Gastrocnemius medialis (tissue), 4 donors: ENCODE measurements at regions not wholly inside any gene's neighbourhood (a gene's known extent, or its start where the extent isn't known, plus 50 kb on each side); places are given as distances from the start of the nearest gene placed in this dataset.

Experiments used
- ATAC-seq, 2 donors: fragments of 150-250 bp; one replicate each; pipeline ENCODE4 v1.9.1; 2016
- DNase-seq, 2 donors: peaks; one replicate each; pipeline ENCODE4 v3.0.0-alpha.2; 2019
- H3K27ac ChIP-seq, 4 donors: fragments of 200-600 bp; sonication (generic); 1 replicate in 1 of 4; 2 replicates in 3 of 4; pipeline ENCODE4 v1.5.1; 2016 to 2018; ENCODE audit warnings: mild to moderate bottlenecking in 2 of 4, moderate library complexity in 1 of 4
- H3K27me3 ChIP-seq, 3 donors: fragments of 200-600 bp; sonication (generic) in 2 of 3; 1 replicate in 1 of 3; 2 replicates in 2 of 3; pipeline versions ENCODE4 v1.5.1 to v1.6.0; 2016 to 2019; ENCODE audit warnings: mild to moderate bottlenecking in 1 of 3, moderate library complexity in 1 of 3
- H3K36me3 ChIP-seq, 2 donors: fragments of 200-600 bp; sonication (generic) in 1 of 2; one replicate each; pipeline ENCODE4 v1.5.1; 2017 to 2018
- H3K4me1 ChIP-seq, 2 donors: fragments of 200-600 bp; sonication (generic) in 1 of 2; one replicate each; pipeline ENCODE4 v1.5.1; 2016 to 2017; ENCODE audit warnings: mild to moderate bottlenecking in 2 of 2
- H3K4me3 ChIP-seq, 4 donors: fragments of 200-600 bp; sonication (generic) in 3 of 4; 1 replicate in 1 of 4; 2 replicates in 3 of 4; pipeline ENCODE4 v1.5.1; 2016 to 2019; ENCODE audit warnings: mild to moderate bottlenecking in 2 of 4
- H3K9me3 ChIP-seq, 3 donors: fragments of 200-600 bp; sonication (generic) in 2 of 3; 1 replicate in 1 of 3; 2 replicates in 2 of 3; pipeline ENCODE4 v1.5.1; 2016 to 2019
- POLR2A ChIP-seq, 2 donors: fragments of 450-650 bp; IDR thresholded peaks; one replicate each; pipeline ENCODE4 v1.6.1; 2017; ENCODE audit warnings: antibody characterized with exemption in 2 of 2, mild to moderate bottlenecking in 2 of 2, moderate library complexity in 2 of 2
- in situ Hi-C, 4 donors: fragments of 200-750 bp; cut with MboI; loops; one replicate each; pipeline versions ENCODE4 v1.15.0 to v1.8.0; 2017; ENCODE audit warnings: low sequenced_read_pairs in 4 of 4
- intact Hi-C: fragments of 100-400 bp; cut with DNase I; formaldehyde crosslinking; loops from one replicate; pipeline ENCODE4 v1.15.1; 2023; ENCODE audit warnings: low total_unique reads
- TF ChIP-seq, protein P1 (sequence below), 5 experiments: fragments of 450-650 bp in 3 of 5; fragments of 200-600 bp in 2 of 5; sonication (generic) in 2 of 5; IDR thresholded peaks in 4 of 5; conservative IDR thresholded peaks in 1 of 5; 1 replicate in 4 of 5; 2 replicates in 1 of 5; pipeline ENCODE4 v1.5.1; 2016 to 2019; ENCODE audit warnings: antibody characterized with exemption in 5 of 5, mild to moderate bottlenecking in 3 of 5, moderate library complexity in 3 of 5

DNA sequence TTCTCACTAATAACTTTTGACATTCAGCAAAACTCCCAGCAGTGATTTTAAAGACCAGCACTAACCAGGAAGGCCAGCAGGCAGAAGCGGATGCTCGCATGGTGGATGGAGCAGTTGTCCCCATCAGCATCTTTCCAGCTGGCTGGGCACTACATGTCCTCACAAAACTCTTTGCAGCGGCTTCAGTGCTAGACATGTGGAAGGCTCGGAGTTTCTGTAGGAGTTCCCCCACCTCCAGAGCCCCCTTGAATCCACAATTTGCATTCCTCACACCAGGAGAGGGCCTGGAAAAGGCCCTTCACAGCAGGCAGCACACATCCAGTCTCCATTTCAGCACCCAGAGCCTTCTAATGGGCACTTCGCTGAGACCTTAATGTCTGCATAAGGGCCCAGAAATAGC lies 85.6 kb downstream of the APTX start:
- no peaks in the 10 kb centered on the region for H3K4me1 ChIP-seq
- H3K4me3 ChIP-seq: no peak overlapping the region
- intact Hi-C loops (no loop called here), in situ Hi-C loops (no loop called here)
- no peaks in the 10 kb centered on the region for H3K27me3 ChIP-seq
- no peak overlapping the region for H3K27ac ChIP-seq
- H3K36me3 ChIP-seq: no peaks in the 10 kb centered on the region
- TF ChIP-seq, protein P1, sequence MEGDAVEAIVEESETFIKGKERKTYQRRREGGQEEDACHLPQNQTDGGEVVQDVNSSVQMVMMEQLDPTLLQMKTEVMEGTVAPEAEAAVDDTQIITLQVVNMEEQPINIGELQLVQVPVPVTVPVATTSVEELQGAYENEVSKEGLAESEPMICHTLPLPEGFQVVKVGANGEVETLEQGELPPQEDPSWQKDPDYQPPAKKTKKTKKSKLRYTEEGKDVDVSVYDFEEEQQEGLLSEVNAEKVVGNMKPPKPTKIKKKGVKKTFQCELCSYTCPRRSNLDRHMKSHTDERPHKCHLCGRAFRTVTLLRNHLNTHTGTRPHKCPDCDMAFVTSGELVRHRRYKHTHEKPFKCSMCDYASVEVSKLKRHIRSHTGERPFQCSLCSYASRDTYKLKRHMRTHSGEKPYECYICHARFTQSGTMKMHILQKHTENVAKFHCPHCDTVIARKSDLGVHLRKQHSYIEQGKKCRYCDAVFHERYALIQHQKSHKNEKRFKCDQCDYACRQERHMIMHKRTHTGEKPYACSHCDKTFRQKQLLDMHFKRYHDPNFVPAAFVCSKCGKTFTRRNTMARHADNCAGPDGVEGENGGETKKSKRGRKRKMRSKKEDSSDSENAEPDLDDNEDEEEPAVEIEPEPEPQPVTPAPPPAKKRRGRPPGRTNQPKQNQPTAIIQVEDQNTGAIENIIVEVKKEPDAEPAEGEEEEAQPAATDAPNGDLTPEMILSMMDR (IDR thresholded peaks at IDR 0.05 in 4 of 5, conservative IDR thresholded peaks at IDR 0.05 in 1 of 5): no peak
- no peak for TF ChIP-seq POLR2A (IDR thresholded peaks at IDR 0.05)
- DNase-seq (no peak), ATAC-seq (no peak)
- no peaks in the 10 kb centered on the region for H3K9me3 ChIP-seq

DNA sequence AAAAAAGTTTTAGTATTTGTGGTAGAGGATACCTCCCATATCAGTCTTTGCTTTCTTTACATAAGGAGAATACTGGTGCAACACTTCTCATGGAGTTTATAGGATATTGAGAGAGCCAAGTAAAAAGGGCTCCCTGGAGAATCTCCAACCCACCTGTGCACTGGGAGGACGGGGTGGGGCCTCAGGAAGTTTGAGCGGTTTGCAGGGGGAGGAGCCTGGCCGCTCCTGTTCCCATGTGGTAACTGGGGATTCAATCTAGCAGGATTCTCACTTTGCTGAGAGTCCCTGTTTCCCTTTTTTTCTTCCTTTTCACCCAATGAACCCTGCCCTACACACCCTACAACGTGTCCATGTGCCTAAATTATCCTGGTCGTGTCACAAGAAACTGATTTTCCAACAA lies 82.8 kb downstream of the APTX start:
- TF ChIP-seq, protein P1 (IDR thresholded peaks at IDR 0.05 in 4 of 5, conservative IDR thresholded peaks at IDR 0.05 in 1 of 5): no peak
- no peak for TF ChIP-seq POLR2A (IDR thresholded peaks at IDR 0.05)
- in situ Hi-C loops (no loop called here), intact Hi-C loops (no loop called here)

More for the DNA sequence above, 82.8 kb downstream of the APTX start:
- Histone ChIP-seq H3K27me3 (no peaks in the 10 kb centered on the region), H3K9me3 (no peaks in the 10 kb centered on the region), H3K36me3 (no peaks in the 10 kb centered on the region), H3K4me1 (no peaks in the 10 kb centered on the region), H3K4me3 (no peak overlapping the region), H3K27ac (no peak overlapping the region)
- ATAC-seq (no peak), DNase-seq (no peak)
